Sigmoid colon (tissue), 4 donors: ENCODE measurements at regions not wholly inside any gene's neighbourhood (a gene's known extent, or its start where the extent isn't known, plus 50 kb on each side); places are given as distances from the start of the nearest gene placed in this dataset.

ENCODE experiments used
- CTCF ChIP-seq, 4 experiments: fragments of 450-650 bp in 3 of 4; fragments of 200-600 bp in 1 of 4; IDR thresholded peaks; one replicate each; pipeline ENCODE4 v1.5.1; 2016 to 2019; ENCODE audit warnings: antibody characterized with exemption in 4 of 4, mild to moderate bottlenecking in 3 of 4, moderate library complexity in 2 of 4
- EP300 ChIP-seq, 4 donors: sonication (generic); formaldehyde crosslinking; IDR thresholded peaks; one replicate each; pipeline ENCODE4 v1.6.1; 2017; ENCODE audit warnings: antibody characterized with exemption in 4 of 4
- POLR2A ChIP-seq, 2 donors: fragments of 450-650 bp; IDR thresholded peaks; one replicate each; pipeline ENCODE4 v1.6.1; 2016; ENCODE audit warnings: antibody characterized with exemption in 2 of 2, mild to moderate bottlenecking in 2 of 2, moderate library complexity in 2 of 2
- POLR2AphosphoS5 ChIP-seq, 4 donors: sonication (generic); formaldehyde crosslinking; IDR thresholded peaks; one replicate each; pipeline ENCODE4 v1.6.1; 2017; ENCODE audit warnings: antibody characterized with exemption in 4 of 4

GRCh38 chr2:82320296-82320695, 2015.7 kb upstream of the LRRTM1 start:
- no peak for TF ChIP-seq EP300 (IDR thresholded peaks at IDR 0.05)
- TF ChIP-seq CTCF (IDR thresholded peaks at IDR 0.05): no peak
- TF ChIP-seq POLR2A (IDR thresholded peaks at IDR 0.05): no peak
- TF ChIP-seq POLR2AphosphoS5 (IDR thresholded peaks at IDR 0.05): no peak
